ENCODE measurements at regions not wholly inside any gene's neighbourhood (a gene's known extent, or its start where the extent isn't known, plus 50 kb on each side); places are given as distances from the start of the nearest gene placed in this dataset.

DNA sequence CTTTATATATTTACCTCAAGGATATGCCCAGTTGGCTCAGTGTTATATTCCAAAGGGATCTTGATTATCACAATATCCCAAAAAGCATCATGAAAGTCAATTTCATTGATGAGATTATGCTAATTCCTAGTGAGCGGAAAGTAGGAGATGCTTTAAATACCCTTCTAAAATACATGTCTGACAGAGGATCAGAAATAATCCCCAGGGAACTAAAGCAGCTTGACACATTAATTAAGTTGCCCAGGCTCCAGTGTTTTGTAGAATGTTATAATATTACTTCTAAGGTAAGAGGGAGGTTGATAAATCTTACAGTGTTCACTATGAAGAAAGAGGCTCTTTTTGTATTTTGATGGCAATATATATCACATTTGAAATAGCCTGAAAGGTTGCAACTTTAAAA lies 767.5 kb upstream of the ROBO1 start:
- TF ChIP-seq, protein P1, sequence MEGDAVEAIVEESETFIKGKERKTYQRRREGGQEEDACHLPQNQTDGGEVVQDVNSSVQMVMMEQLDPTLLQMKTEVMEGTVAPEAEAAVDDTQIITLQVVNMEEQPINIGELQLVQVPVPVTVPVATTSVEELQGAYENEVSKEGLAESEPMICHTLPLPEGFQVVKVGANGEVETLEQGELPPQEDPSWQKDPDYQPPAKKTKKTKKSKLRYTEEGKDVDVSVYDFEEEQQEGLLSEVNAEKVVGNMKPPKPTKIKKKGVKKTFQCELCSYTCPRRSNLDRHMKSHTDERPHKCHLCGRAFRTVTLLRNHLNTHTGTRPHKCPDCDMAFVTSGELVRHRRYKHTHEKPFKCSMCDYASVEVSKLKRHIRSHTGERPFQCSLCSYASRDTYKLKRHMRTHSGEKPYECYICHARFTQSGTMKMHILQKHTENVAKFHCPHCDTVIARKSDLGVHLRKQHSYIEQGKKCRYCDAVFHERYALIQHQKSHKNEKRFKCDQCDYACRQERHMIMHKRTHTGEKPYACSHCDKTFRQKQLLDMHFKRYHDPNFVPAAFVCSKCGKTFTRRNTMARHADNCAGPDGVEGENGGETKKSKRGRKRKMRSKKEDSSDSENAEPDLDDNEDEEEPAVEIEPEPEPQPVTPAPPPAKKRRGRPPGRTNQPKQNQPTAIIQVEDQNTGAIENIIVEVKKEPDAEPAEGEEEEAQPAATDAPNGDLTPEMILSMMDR (IDR thresholded peaks at IDR 0.05) = no peak
- no peak for TF ChIP-seq POLR2AphosphoS5 (IDR thresholded peaks at IDR 0.05; ENCODE audit: low read depth, low read length)
- no peak for TF ChIP-seq SIN3A (IDR thresholded peaks at IDR 0.05; ENCODE audit: borderline replicate concordance, insufficient read depth, low read depth, low read length)
- TF ChIP-seq, protein P2, sequence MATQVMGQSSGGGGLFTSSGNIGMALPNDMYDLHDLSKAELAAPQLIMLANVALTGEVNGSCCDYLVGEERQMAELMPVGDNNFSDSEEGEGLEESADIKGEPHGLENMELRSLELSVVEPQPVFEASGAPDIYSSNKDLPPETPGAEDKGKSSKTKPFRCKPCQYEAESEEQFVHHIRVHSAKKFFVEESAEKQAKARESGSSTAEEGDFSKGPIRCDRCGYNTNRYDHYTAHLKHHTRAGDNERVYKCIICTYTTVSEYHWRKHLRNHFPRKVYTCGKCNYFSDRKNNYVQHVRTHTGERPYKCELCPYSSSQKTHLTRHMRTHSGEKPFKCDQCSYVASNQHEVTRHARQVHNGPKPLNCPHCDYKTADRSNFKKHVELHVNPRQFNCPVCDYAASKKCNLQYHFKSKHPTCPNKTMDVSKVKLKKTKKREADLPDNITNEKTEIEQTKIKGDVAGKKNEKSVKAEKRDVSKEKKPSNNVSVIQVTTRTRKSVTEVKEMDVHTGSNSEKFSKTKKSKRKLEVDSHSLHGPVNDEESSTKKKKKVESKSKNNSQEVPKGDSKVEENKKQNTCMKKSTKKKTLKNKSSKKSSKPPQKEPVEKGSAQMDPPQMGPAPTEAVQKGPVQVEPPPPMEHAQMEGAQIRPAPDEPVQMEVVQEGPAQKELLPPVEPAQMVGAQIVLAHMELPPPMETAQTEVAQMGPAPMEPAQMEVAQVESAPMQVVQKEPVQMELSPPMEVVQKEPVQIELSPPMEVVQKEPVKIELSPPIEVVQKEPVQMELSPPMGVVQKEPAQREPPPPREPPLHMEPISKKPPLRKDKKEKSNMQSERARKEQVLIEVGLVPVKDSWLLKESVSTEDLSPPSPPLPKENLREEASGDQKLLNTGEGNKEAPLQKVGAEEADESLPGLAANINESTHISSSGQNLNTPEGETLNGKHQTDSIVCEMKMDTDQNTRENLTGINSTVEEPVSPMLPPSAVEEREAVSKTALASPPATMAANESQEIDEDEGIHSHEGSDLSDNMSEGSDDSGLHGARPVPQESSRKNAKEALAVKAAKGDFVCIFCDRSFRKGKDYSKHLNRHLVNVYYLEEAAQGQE (IDR thresholded peaks at IDR 0.05; ENCODE audit: insufficient read depth in 1 of 2, low read depth in 2 of 2, low read length in 1 of 2) = no peak
- no peak for TF ChIP-seq TCF7L2 (IDR thresholded peaks at IDR 0.05; ENCODE audit: low read depth, low read length)

Data from Panc1 (cell line).